Activated CD4-positive, alpha-beta T cell treated with anti-CD3 and anti-CD28 coated beads for 36 hours (primary cell): ENCODE measurements at regions not wholly inside any gene's neighbourhood (a gene's known extent, or its start where the extent isn't known, plus 50 kb on each side); places are given as distances from the start of the nearest gene placed in this dataset.
"Not testable (repeated sequence)": the region's sequence is repeated elsewhere in the genome, so short reads cannot be mapped to it uniquely, and the experiment has no call there.

ENCODE experiments used
- ATAC-seq: fragments of 200-7000 bp; cut with Tn5 transposase; one replicate; pipeline ENCODE4 v1.10.0; 2021; ENCODE audit warnings: mild to moderate bottlenecking, moderate library complexity
- CTCF ChIA-PET: fragments of 350-600 bp; sonication (Branson Sonifier 250); formaldehyde crosslinking; loops from one replicate; lab custom pipeline; 2021; ENCODE audit warnings: antibody characterized with exemption; lab: Charles Lee
- POLR2A ChIA-PET: fragments of 350-600 bp; sonication (Branson Sonifier 250); formaldehyde crosslinking; loops from one replicate; lab custom pipeline; 2021; ENCODE audit warnings: antibody characterized with exemption, inconsistent platforms; lab: Charles Lee
- DNase-seq: peaks from one replicate; pipeline ENCODE4 v3.0.0-alpha.2; 2020
- H3K27ac Mint-ChIP-seq: one replicate; pipeline ENCODE4 v1.8.0; 2021; ENCODE audit warnings: mixed read lengths
- H3K27me3 Mint-ChIP-seq: one replicate; pipeline ENCODE4 v1.8.0; 2021; ENCODE audit warnings: mixed read lengths
- H3K36me3 Mint-ChIP-seq: one replicate; pipeline ENCODE4 v1.8.0; 2021; ENCODE audit warnings: low read depth, mixed read lengths
- H3K4me1 Mint-ChIP-seq: one replicate; pipeline ENCODE4 v1.8.0; 2021; ENCODE audit warnings: mixed read lengths
- H3K4me3 Mint-ChIP-seq: one replicate; pipeline ENCODE4 v1.8.0; 2021; ENCODE audit warnings: mild to moderate bottlenecking, moderate library complexity, mixed read lengths
- H3K9me3 Mint-ChIP-seq: one replicate; pipeline ENCODE4 v1.8.0; 2021; ENCODE audit warnings: low read depth, mixed read lengths
- intact Hi-C, 2 experiments: fragments of 100-400 bp; cut with DNase I in 1 of 2; cut with micrococcal nuclease in 1 of 2; formaldehyde crosslinking; loops; one replicate each; pipeline versions ENCODE4 v1.14.2 to v1.15.1; 2022 to 2024; cut with DNase I, micrococcal nuclease

- DNase-seq, H3K36me3 Mint-ChIP-seq, H3K27me3 Mint-ChIP-seq, CTCF ChIA-PET, H3K4me1 Mint-ChIP-seq, ATAC-seq, H3K9me3 Mint-ChIP-seq, H3K4me3 Mint-ChIP-seq, intact Hi-C loops, H3K27ac Mint-ChIP-seq: not testable (repeated sequence)
- POLR2A ChIA-PET, result interaction anchor here (0.6 kb wide), 1 partner anchor 14 kb away, joined by 4 read pairs; no protein-coding TSS in a partner anchor
These were observed 337.5 kb downstream of the PREX1 start for GRCh38 chr20:48490341-48490740.

GRCh38 chr20:48489656-48490055 lies 338.1 kb downstream of the PREX1 start:
- DNase-seq, result no peak
- no peaks in the 10 kb centered on the region for H3K4me1 Mint-ChIP-seq
- POLR2A ChIA-PET, result no interaction called here
- H3K4me3 Mint-ChIP-seq, result no peak overlapping the region
- H3K27me3 Mint-ChIP-seq, result peaks cover 9% of the 10 kb centered on the region
- CTCF ChIA-PET, result no interaction called here
- H3K9me3 Mint-ChIP-seq, result no peaks in the 10 kb centered on the region
- no peaks in the 10 kb centered on the region for H3K36me3 Mint-ChIP-seq
- no peak overlapping the region for H3K27ac Mint-ChIP-seq
- intact Hi-C loops, result no loop called here
- no peak for ATAC-seq

- intact Hi-C loops, result no loop called here
- CTCF ChIA-PET, result no interaction called here
- no peak for DNase-seq
- Mint-ChIP-seq H3K27ac (no peak overlapping the region), H3K9me3 (no peaks in the 10 kb centered on the region), H3K36me3 (no peaks in the 10 kb centered on the region), H3K4me3 (no peak overlapping the region), H3K4me1 (no peaks in the 10 kb centered on the region), H3K27me3 (peaks cover 9% of the 10 kb centered on the region)
- no peak for ATAC-seq
- POLR2A ChIA-PET, result no interaction called here
These were observed 338.7 kb downstream of the PREX1 start for GRCh38 chr20:48489046-48489463.

- H3K9me3 Mint-ChIP-seq, H3K36me3 Mint-ChIP-seq, H3K27me3 Mint-ChIP-seq, H3K27ac Mint-ChIP-seq, intact Hi-C loops, H3K4me3 Mint-ChIP-seq, H3K4me1 Mint-ChIP-seq, CTCF ChIA-PET, POLR2A ChIA-PET: not testable (repeated sequence)
- ATAC-seq (peak; percentile 44), DNase-seq (peak; percentile 12)
These were observed 339.3 kb downstream of the PREX1 start for GRCh38 chr20:48488334-48489034.

GRCh38 chr20:48486065-48486464 lies 341.7 kb downstream of the PREX1 start:
- ATAC-seq (no peak), DNase-seq (no peak)
- ChIA-PET CTCF (no interaction called here), POLR2A (interaction anchor here (0.6 kb wide), 1 partner anchor 17 kb away, joined by 3 read pairs; no protein-coding TSS in a partner anchor)
- no peaks in the 10 kb centered on the region for H3K4me1 Mint-ChIP-seq
- H3K9me3 Mint-ChIP-seq, result no peaks in the 10 kb centered on the region
- intact Hi-C loops, result no loop called here
- H3K4me3 Mint-ChIP-seq, result no peak overlapping the region
- no peaks in the 10 kb centered on the region for H3K36me3 Mint-ChIP-seq
- peaks cover 11% of the 10 kb centered on the region for H3K27me3 Mint-ChIP-seq
- no peak overlapping the region for H3K27ac Mint-ChIP-seq

- H3K4me3 Mint-ChIP-seq, H3K4me1 Mint-ChIP-seq, DNase-seq, CTCF ChIA-PET, POLR2A ChIA-PET, H3K9me3 Mint-ChIP-seq, H3K27ac Mint-ChIP-seq, H3K36me3 Mint-ChIP-seq, intact Hi-C loops, ATAC-seq: not testable (repeated sequence)
- peaks cover 19% of the 10 kb centered on the region for H3K27me3 Mint-ChIP-seq
These were observed 342.6 kb downstream of the PREX1 start for GRCh38 chr20:48485153-48485552.

- Mint-ChIP-seq H3K4me1 (no peaks in the 10 kb centered on the region), H3K36me3 (no peaks in the 10 kb centered on the region), H3K9me3 (no peaks in the 10 kb centered on the region), H3K27me3 (peaks cover 22% of the 10 kb centered on the region), H3K27ac (no peak overlapping the region), H3K4me3 (no peak overlapping the region)
- intact Hi-C loops, result no loop called here
- DNase-seq (no peak), ATAC-seq (no peak)
- ChIA-PET CTCF (interaction anchor here (0.7 kb wide), 1 partner anchor 1262 kb away, joined by 3 read pairs; no protein-coding TSS in a partner anchor), POLR2A (no interaction called here)
These were observed 344.3 kb downstream of the PREX1 start for GRCh38 chr20:48483334-48484066.

- no peak overlapping the region for H3K27ac Mint-ChIP-seq
- H3K9me3 Mint-ChIP-seq, result no peaks in the 10 kb centered on the region
- no peak for DNase-seq
- peaks cover 22% of the 10 kb centered on the region for H3K27me3 Mint-ChIP-seq
- ATAC-seq, result no peak
- H3K4me1 Mint-ChIP-seq, result no peaks in the 10 kb centered on the region
- POLR2A ChIA-PET, result no interaction called here
- intact Hi-C loops, result no loop called here
- no peaks in the 10 kb centered on the region for H3K36me3 Mint-ChIP-seq
- CTCF ChIA-PET, result no interaction called here
- no peak overlapping the region for H3K4me3 Mint-ChIP-seq
These were observed 345.0 kb downstream of the PREX1 start for GRCh38 chr20:48482790-48483189.

- Mint-ChIP-seq H3K4me1 (no peaks in the 10 kb centered on the region), H3K27me3 (peaks cover 18% of the 10 kb centered on the region), H3K36me3 (no peaks in the 10 kb centered on the region), H3K27ac (no peak overlapping the region), H3K9me3 (no peaks in the 10 kb centered on the region), H3K4me3 (no peak overlapping the region)
- ChIA-PET POLR2A (no interaction called here), CTCF (no interaction called here)
- DNase-seq (no peak), ATAC-seq (no peak)
- intact Hi-C loops, result no loop called here
These were observed 347.5 kb downstream of the PREX1 start for GRCh38 chr20:48480216-48480772.

GRCh38 chr20:48478806-48479585 lies 348.8 kb downstream of the PREX1 start:
- intact Hi-C loops, result no loop called here
- H3K27ac Mint-ChIP-seq, result no peak overlapping the region
- ATAC-seq, result no peak
- CTCF ChIA-PET, result no interaction called here
- H3K36me3 Mint-ChIP-seq, result no peaks in the 10 kb centered on the region
- DNase-seq, result no peak
- no peaks in the 10 kb centered on the region for H3K9me3 Mint-ChIP-seq
- POLR2A ChIA-PET, result no interaction called here
- H3K4me3 Mint-ChIP-seq, result no peak overlapping the region
- peaks cover 18% of the 10 kb centered on the region for H3K27me3 Mint-ChIP-seq
- H3K4me1 Mint-ChIP-seq, result no peaks in the 10 kb centered on the region

GRCh38 chr20:48478370-48478769 lies 349.4 kb downstream of the PREX1 start:
- ATAC-seq (no peak), DNase-seq (no peak)
- Mint-ChIP-seq H3K4me3 (no peak overlapping the region), H3K4me1 (no peaks in the 10 kb centered on the region), H3K27ac (no peak overlapping the region), H3K36me3 (no peaks in the 10 kb centered on the region), H3K27me3 (peaks cover 18% of the 10 kb centered on the region), H3K9me3 (no peaks in the 10 kb centered on the region)
- intact Hi-C loops, result no loop called here
- POLR2A ChIA-PET, result no interaction called here
- CTCF ChIA-PET, result no interaction called here
